ENCODE measurements at regions not wholly inside any gene's neighbourhood (a gene's known extent, or its start where the extent isn't known, plus 50 kb on each side); places are given as distances from the start of the nearest gene placed in this dataset.

GRCh38 chr11:110858547-110858921 is 146.3 kb upstream of the ARHGAP20 start:
- H3K4me3 ChIP-seq (ENCODE audit: low read length), result no peak overlapping the region
- DNase-seq (ENCODE audit: low read depth), result peak; percentile 32
- TF ChIP-seq CTCF (IDR thresholded peaks at IDR 0.05; ENCODE audit: insufficient read depth, low read depth, low read length, missing control alignments), result no peak

DNA sequence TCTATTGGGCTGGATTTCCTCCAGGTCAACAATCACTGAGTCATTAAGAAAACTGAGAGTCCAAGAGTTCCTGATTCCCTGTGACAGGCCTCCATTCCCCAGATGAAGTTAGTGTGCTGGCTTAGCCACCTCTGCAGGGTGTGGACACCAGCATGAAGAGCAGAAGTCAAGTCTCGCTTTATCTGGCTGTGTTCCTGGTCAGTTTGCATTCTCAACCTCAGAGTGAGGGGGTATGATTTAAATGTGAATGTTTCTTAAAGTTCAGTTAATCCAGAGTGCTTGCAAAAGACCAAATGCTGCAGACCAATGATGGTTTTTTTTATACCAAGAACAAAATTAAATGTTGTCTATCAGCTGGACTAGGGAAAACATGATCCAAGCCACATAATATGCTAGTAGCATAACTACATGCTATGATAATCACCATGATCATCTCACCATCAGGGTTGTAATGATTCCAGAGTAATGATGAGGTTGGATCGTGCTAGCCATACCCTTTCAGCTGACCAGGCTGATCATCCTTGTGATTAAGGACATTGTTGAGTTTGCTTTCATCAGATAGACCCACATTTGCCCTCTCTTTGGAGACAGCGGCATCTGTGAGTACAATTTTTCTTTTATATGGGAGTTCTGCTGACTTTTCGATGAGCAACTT is 145.8 kb upstream of the ARHGAP20 start:
- TF ChIP-seq CTCF (IDR thresholded peaks at IDR 0.05; ENCODE audit: insufficient read depth, low read depth, low read length, missing control alignments), result no peak
- no peak for DNase-seq (ENCODE audit: low read depth)
- no peak overlapping the region for H3K4me3 ChIP-seq (ENCODE audit: low read length)

GRCh38 chr11:110856996-110857812 is 145.0 kb upstream of the ARHGAP20 start:
- DNase-seq (ENCODE audit: low read depth), result no peak
- no peak overlapping the region for H3K4me3 ChIP-seq (ENCODE audit: low read length)
- TF ChIP-seq CTCF (IDR thresholded peaks at IDR 0.05; ENCODE audit: insufficient read depth, low read depth, low read length, missing control alignments), result no peak

GRCh38 chr11:110856340-110856739 is 144.1 kb upstream of the ARHGAP20 start:
- no peak for DNase-seq (ENCODE audit: low read depth)
- no peak for TF ChIP-seq CTCF (IDR thresholded peaks at IDR 0.05; ENCODE audit: insufficient read depth, low read depth, low read length, missing control alignments)
- H3K4me3 ChIP-seq (ENCODE audit: low read length), result no peak overlapping the region

DNA sequence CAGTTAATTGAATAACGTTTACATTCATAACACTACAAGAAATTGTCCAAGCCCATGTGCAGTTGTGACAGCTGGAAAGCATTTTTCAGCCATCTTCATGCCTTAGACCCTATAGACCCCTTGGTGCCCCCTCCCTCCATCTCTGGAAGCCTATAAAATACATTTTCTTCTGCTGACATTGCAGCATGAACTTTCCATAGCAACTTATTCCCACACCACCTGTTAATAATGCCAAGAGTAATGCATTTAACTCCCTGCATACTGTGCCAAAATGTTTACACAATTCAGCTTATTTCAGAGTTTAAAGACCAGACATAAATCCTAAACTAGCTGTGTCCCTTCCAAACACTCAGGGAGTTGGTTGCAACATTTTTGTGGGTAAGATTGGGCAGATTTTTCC is 143.0 kb upstream of the ARHGAP20 start:
- no peak for TF ChIP-seq CTCF (IDR thresholded peaks at IDR 0.05; ENCODE audit: insufficient read depth, low read depth, low read length, missing control alignments)
- H3K4me3 ChIP-seq (ENCODE audit: low read length), result no peak overlapping the region
- no peak for DNase-seq (ENCODE audit: low read depth)

GRCh38 chr11:110852921-110853490 is 140.8 kb upstream of the ARHGAP20 start:
- TF ChIP-seq CTCF (IDR thresholded peaks at IDR 0.05; ENCODE audit: insufficient read depth, low read depth, low read length, missing control alignments), result no peak
- no peak for DNase-seq (ENCODE audit: low read depth)
- no peak overlapping the region for H3K4me3 ChIP-seq (ENCODE audit: low read length)
